Cardiac fibroblast (primary cell): ENCODE measurements at regions not wholly inside any gene's neighbourhood (a gene's known extent, or its start where the extent isn't known, plus 50 kb on each side); places are given as distances from the start of the nearest gene placed in this dataset.

ENCODE experiments used
- DNase-seq, 2 donors: peaks; one replicate each; pipeline versions ENCODE4 v3.0.0 to v3.0.0-alpha.2; 2010; ENCODE audit warnings: low read depth in 2 of 2
- H3K4me3 ChIP-seq, 2 donors: replicated peaks in 1 of 2; 1 replicate in 1 of 2; 2 replicates in 1 of 2; pipeline ENCODE4 v1.5.1; 2011; ENCODE audit warnings: low read depth in 2 of 2, low read length in 2 of 2, mild to moderate bottlenecking in 2 of 2, moderate library complexity in 1 of 2
- TF ChIP-seq, protein P1 (sequence below): IDR thresholded peaks from one replicate; pipeline ENCODE4 v1.5.1; 2011; ENCODE audit warnings: low read depth, mild to moderate bottlenecking, low read length, inconsistent platforms

- H3K4me3 ChIP-seq, result no peak overlapping the region
- no peak for DNase-seq
- TF ChIP-seq, protein P1, sequence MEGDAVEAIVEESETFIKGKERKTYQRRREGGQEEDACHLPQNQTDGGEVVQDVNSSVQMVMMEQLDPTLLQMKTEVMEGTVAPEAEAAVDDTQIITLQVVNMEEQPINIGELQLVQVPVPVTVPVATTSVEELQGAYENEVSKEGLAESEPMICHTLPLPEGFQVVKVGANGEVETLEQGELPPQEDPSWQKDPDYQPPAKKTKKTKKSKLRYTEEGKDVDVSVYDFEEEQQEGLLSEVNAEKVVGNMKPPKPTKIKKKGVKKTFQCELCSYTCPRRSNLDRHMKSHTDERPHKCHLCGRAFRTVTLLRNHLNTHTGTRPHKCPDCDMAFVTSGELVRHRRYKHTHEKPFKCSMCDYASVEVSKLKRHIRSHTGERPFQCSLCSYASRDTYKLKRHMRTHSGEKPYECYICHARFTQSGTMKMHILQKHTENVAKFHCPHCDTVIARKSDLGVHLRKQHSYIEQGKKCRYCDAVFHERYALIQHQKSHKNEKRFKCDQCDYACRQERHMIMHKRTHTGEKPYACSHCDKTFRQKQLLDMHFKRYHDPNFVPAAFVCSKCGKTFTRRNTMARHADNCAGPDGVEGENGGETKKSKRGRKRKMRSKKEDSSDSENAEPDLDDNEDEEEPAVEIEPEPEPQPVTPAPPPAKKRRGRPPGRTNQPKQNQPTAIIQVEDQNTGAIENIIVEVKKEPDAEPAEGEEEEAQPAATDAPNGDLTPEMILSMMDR, result no peak
Observed at GRCh38 chr21:24127651-24128050, 1479.6 kb downstream of the MRPL39 start.

GRCh38 chr21:24123785-24124184 is 1483.5 kb downstream of the MRPL39 start:
- peak in 1 of 2 donors; percentile 20 for DNase-seq
- H3K4me3 ChIP-seq, result no peak overlapping the region
- TF ChIP-seq, protein P1, result no peak

DNA sequence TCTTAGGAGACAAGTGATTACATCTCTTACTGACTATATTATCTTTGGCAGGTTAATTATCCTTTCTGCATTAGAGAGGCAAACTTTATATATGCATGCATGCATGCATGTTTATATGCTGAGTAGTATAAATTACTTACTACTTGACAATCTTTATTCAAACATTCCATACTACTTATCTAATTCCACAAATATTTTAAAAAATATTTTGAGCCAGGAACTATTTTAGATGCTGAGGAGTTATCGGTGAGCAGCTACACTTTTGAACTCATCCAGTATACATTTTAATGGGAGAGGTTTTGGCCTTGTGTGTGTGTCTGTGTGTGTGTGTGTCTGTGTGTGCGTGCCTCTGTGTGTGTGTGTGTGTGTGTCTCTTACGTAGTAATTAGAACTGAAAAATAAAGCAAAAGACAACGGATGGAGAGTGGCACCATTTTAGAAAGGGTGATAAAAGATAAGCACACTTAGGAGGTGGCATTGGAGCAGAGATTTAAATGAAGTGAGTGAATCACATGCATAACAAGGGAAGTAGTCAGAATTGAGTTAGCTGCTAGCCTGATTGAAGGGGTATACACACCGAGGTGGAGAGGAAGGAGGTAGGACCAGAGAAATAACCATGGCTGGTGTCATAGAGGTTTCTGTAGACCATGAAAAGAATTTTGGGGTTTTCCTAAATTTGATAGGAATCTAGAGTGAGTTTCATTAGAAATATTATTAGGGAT is 1488.4 kb downstream of the MRPL39 start:
- no peak overlapping the region for H3K4me3 ChIP-seq
- TF ChIP-seq, protein P1, result no peak
- DNase-seq, result peak in 1 of 2 donors; percentile 32

GRCh38 chr21:24115141-24115540 is 1492.1 kb downstream of the MRPL39 start:
- TF ChIP-seq, protein P1, result no peak
- DNase-seq, result no peak
- no peak overlapping the region for H3K4me3 ChIP-seq

DNA sequence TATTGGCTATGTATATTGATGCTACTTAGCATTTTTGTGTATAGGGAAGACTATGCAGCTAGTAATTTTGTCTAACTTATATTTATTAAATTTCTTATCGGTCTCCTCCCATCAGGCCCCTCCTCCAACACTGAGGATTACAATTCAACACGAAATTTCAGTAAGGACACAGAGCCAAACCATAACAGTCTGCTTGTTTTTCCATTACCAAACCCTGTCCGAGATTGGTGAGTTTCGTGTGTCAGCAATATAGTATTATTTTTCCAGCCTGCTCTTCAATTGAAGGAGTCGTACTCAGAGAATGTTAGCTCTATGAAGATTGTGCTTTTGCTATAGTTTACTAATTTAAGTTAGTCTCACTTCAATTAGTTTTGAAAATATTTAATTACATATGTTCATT is 1495.3 kb downstream of the MRPL39 start:
- peak in 1 of 2 donors; percentile 39 for DNase-seq
- TF ChIP-seq, protein P1, result no peak
- H3K4me3 ChIP-seq, result no peak overlapping the region

DNA sequence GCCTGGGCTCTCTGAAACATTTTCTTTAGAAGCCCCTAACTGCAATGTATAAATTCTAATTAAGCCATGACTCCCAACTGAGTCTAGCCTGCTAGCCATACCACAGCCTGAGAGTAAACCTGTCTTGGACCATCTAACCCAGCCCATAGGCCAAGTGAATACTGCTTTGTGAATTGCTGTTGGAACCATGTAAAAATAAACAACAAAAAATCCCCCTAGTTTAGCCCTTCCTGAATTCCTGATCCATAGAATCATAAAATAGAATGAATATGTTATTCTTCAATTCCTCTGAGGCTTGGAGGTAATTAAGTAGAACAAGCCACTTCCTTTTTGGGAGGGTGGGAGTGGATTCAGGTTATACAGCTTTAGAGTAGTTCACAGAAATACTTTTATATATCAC is 1496.4 kb downstream of the MRPL39 start:
- TF ChIP-seq, protein P1, result no peak

GRCh38 chr21:24097181-24097580 is 1510.1 kb downstream of the MRPL39 start:
- no peak for DNase-seq
- no peak overlapping the region for H3K4me3 ChIP-seq
- TF ChIP-seq, protein P1, result no peak

More for the DNA sequence above, 1496.4 kb downstream of the MRPL39 start:
- H3K4me3 ChIP-seq, result no peak overlapping the region
- peak in 1 of 2 donors; percentile 26 for DNase-seq
